Testis (tissue), 2 donors: ENCODE measurements at regions not wholly inside any gene's neighbourhood (a gene's known extent, or its start where the extent isn't known, plus 50 kb on each side); places are given as distances from the start of the nearest gene placed in this dataset.
"Not testable (repeated sequence)": the region's sequence is repeated elsewhere in the genome, so short reads cannot be mapped to it uniquely, and the experiment has no call there.

ENCODE experiments used
- DNase-seq: peaks from one replicate; pipeline ENCODE4 v3.0.0-alpha.2; 2019
- H3K27ac ChIP-seq, 2 donors: fragments of 200-600 bp; sonication (generic); one replicate each; pipeline ENCODE4 v1.5.1; 2019
- H3K27me3 ChIP-seq: fragments of 200-600 bp; sonication (generic); one replicate; pipeline ENCODE4 v1.5.1; 2019
- H3K36me3 ChIP-seq: fragments of 200-600 bp; sonication (generic); one replicate; pipeline ENCODE4 v1.5.1; 2017; ENCODE audit warnings: low read depth; ENCODE audit errors: missing control alignments
- H3K4me1 ChIP-seq: fragments of 200-600 bp; sonication (generic); one replicate; pipeline ENCODE4 v1.5.1; 2019
- H3K4me3 ChIP-seq, 2 donors: fragments of 200-600 bp; sonication (generic); one replicate each; pipeline ENCODE4 v1.5.1; 2017 to 2019
- H3K9me3 ChIP-seq: fragments of 200-600 bp; sonication (generic); one replicate; pipeline ENCODE4 v1.5.1; 2017
- POLR2A ChIP-seq: fragments of 450-650 bp; IDR thresholded peaks from one replicate; pipeline ENCODE4 v1.6.1; 2017; ENCODE audit warnings: antibody characterized with exemption, mild to moderate bottlenecking, moderate library complexity
- WGBS, 2 donors: methylation state at CpG; one replicate each; pipeline ENCODE4 v1.1.5; 2018; 5-methylcytosine and 5-hydroxymethylcytosine counted together
- intact Hi-C: fragments of 100-400 bp; cut with DNase I; formaldehyde crosslinking; loops from one replicate; pipeline ENCODE4 v1.15.1; 2023; ENCODE audit warnings: low total_unique reads
- TF ChIP-seq, protein P1 (sequence below), 3 experiments: fragments of 450-650 bp in 2 of 3; fragments of 200-600 bp in 1 of 3; sonication (generic) in 1 of 3; IDR thresholded peaks; one replicate each; pipeline ENCODE4 v1.5.1; 2016 to 2019; ENCODE audit warnings: antibody characterized with exemption in 3 of 3, mild to moderate bottlenecking in 2 of 3, moderate library complexity in 1 of 3

DNA sequence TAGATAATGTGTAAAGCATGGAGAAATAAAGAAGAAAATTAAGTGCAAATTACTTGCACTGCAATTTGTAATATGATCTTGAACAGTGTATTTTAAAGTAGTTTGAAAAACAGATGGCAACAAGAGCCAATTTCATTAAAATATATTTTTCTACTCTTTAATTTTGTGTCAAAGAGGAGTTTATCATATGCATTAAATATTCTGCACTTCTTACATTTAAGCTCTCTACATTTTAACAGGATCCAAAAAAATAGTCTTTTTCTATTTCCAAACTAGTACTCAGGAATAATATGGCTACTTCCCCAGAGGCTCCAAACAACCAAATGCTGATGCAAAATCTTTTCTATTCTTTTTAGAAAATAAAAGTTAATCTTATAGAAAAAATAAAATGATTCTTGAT is 1221.5 kb downstream of the FSCB start:
- TF ChIP-seq, protein P1, sequence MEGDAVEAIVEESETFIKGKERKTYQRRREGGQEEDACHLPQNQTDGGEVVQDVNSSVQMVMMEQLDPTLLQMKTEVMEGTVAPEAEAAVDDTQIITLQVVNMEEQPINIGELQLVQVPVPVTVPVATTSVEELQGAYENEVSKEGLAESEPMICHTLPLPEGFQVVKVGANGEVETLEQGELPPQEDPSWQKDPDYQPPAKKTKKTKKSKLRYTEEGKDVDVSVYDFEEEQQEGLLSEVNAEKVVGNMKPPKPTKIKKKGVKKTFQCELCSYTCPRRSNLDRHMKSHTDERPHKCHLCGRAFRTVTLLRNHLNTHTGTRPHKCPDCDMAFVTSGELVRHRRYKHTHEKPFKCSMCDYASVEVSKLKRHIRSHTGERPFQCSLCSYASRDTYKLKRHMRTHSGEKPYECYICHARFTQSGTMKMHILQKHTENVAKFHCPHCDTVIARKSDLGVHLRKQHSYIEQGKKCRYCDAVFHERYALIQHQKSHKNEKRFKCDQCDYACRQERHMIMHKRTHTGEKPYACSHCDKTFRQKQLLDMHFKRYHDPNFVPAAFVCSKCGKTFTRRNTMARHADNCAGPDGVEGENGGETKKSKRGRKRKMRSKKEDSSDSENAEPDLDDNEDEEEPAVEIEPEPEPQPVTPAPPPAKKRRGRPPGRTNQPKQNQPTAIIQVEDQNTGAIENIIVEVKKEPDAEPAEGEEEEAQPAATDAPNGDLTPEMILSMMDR (IDR thresholded peaks at IDR 0.05) = no peak
- H3K4me3 ChIP-seq = no peak overlapping the region

DNA sequence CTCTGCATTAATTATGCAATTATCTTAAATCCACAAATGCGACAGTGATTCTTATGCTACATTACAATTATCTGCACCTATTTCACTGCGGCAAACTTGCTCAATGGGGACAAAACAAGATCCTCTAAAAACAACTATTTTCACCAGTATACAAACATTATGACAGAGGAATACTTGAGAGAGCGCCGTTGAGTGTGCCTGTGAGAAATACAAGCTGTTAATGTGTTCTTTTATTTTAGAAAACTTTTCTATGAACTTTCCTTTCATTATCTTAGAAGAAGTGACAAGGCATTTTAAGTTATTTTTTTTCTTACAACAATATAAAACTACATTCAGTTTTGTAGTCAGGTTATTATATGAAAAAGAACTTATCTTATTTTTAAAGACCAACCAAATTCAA is 1247.0 kb downstream of the FSCB start:
- H3K27me3 ChIP-seq = no peaks in the 10 kb centered on the region
- no peak overlapping the region for H3K4me3 ChIP-seq
- H3K9me3 ChIP-seq = no peaks in the 10 kb centered on the region
- 65 to 68% methylated on average over 4 of the region's 4 CpGs for WGBS, 2 donors
- intact Hi-C loops = no loop called here
- no peak overlapping the region for H3K27ac ChIP-seq
- H3K4me1 ChIP-seq = no peaks in the 10 kb centered on the region
- no peak for DNase-seq
- H3K36me3 ChIP-seq = no peaks in the 10 kb centered on the region
- TF ChIP-seq, protein P1 (IDR thresholded peaks at IDR 0.05) = no peak
- no peak for TF ChIP-seq POLR2A

More for the DNA sequence above, 1221.5 kb downstream of the FSCB start:
- H3K4me1 ChIP-seq = no peaks in the 10 kb centered on the region
- no peaks in the 10 kb centered on the region for H3K27me3 ChIP-seq
- intact Hi-C loops = no loop called here
- no peaks in the 10 kb centered on the region for H3K9me3 ChIP-seq
- H3K27ac ChIP-seq = no peak overlapping the region
- DNase-seq = no peak
- H3K36me3 ChIP-seq = no peaks in the 10 kb centered on the region

DNA sequence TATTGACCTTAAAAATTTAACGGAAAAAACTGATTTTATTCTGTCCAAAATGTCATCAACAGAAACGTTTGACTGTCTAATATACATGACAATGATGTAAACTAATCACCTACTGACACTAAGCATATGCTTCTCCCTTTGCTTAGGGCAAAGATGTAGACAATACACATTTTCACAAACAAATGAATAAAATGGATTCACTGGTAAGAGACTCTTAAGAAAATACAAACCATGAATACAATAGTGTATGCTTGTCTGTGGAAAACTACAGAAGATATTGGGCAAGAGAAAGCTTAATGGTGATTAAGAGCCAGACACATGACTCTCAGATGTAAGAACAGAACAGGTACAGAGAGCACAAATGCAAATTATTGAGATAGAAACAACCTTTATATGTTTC is 1248.7 kb downstream of the FSCB start:
- no peak for DNase-seq
- Histone ChIP-seq H3K27ac (no peak overlapping the region), H3K36me3 (no peaks in the 10 kb centered on the region), H3K27me3 (no peaks in the 10 kb centered on the region), H3K4me1 (no peaks in the 10 kb centered on the region), H3K9me3 (no peaks in the 10 kb centered on the region), H3K4me3 (no peak overlapping the region)
- intact Hi-C loops = no loop called here
- TF ChIP-seq POLR2A = no peak
- TF ChIP-seq, protein P1 (IDR thresholded peaks at IDR 0.05) = no peak
- 60 to 65% methylated on average over 2 of the region's 2 CpGs for WGBS, 2 donors

DNA sequence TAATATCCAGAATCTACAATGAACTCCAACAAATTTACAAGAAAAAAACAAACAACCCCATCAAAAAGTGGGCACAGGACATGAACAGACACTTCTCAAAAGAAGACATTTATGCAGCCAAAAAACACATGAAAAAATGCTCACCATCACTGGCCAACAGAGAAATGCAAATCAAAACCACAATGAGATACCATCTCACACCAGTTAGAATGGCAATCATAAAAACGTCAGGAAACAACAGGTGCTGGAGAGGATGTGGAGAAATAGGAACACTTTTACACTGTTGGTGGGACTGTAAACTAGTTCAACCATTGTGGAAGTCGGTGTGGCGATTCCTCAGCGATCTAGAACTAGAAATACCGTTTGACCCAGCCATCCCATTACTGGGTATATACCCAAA is 1250.1 kb downstream of the FSCB start:
- H3K9me3 ChIP-seq, DNase-seq, H3K4me3 ChIP-seq, H3K36me3 ChIP-seq, H3K27ac ChIP-seq, H3K27me3 ChIP-seq, intact Hi-C loops, H3K4me1 ChIP-seq: not testable (repeated sequence)
- 90% methylated on average over 5 of the region's 5 CpGs for WGBS, 2 donors

DNA sequence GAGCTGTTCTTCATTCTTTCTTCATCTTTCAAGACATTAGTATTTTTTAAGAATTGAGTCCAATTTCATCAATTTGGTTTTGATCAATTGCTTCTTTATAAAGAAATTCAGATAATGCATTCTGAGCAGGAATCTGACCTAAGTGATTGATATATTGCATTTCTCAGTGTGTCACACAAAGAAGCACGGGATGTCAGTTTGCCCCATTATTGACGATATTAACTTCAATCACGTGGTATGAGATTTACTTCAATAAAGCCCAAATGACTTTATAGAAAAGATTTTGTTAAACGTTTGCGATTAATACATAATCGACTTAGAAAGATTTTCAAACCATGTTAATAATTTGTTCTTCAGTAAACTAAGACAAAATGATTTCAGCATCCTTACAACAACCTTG is 1254.2 kb downstream of the FSCB start:
- no peak overlapping the region for H3K4me3 ChIP-seq
- intact Hi-C loops = no loop called here
- H3K27ac ChIP-seq = no peak overlapping the region
- TF ChIP-seq, protein P1 (IDR thresholded peaks at IDR 0.05) = no peak
- TF ChIP-seq POLR2A = no peak
- 79 to 87% methylated on average over 6 of the region's 6 CpGs for WGBS, 2 donors
- H3K27me3 ChIP-seq = no peaks in the 10 kb centered on the region
- H3K4me1 ChIP-seq = no peaks in the 10 kb centered on the region
- DNase-seq = no peak
- no peaks in the 10 kb centered on the region for H3K9me3 ChIP-seq
- no peaks in the 10 kb centered on the region for H3K36me3 ChIP-seq
